ENCODE measurements at regions not wholly inside any gene's neighbourhood (a gene's known extent, or its start where the extent isn't known, plus 50 kb on each side); places are given as distances from the start of the nearest gene placed in this dataset.

DNA sequence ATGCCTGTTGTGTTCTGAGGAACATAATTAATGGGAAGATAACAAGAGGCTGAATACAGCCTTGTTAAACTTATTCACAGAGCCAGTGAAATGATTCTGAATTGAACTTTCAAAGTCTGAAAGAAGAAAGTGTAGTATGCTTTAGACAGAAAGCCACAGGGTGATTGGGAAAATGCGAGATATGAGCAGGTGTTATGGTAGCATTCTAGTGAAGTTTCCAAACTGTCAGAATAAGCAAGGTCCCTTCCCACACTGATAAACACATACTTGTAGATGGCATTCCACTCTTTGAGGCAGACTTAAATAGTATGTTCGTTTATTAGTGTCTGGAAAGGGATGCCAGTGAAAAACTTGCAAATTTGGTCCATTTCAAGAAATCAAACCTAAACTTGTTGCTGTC is 70.5 kb upstream of the ITPRID2 start:
- TF ChIP-seq, protein P1, sequence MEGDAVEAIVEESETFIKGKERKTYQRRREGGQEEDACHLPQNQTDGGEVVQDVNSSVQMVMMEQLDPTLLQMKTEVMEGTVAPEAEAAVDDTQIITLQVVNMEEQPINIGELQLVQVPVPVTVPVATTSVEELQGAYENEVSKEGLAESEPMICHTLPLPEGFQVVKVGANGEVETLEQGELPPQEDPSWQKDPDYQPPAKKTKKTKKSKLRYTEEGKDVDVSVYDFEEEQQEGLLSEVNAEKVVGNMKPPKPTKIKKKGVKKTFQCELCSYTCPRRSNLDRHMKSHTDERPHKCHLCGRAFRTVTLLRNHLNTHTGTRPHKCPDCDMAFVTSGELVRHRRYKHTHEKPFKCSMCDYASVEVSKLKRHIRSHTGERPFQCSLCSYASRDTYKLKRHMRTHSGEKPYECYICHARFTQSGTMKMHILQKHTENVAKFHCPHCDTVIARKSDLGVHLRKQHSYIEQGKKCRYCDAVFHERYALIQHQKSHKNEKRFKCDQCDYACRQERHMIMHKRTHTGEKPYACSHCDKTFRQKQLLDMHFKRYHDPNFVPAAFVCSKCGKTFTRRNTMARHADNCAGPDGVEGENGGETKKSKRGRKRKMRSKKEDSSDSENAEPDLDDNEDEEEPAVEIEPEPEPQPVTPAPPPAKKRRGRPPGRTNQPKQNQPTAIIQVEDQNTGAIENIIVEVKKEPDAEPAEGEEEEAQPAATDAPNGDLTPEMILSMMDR (IDR thresholded peaks at IDR 0.05): no peak
- TF ChIP-seq POLR2A (IDR thresholded peaks at IDR 0.05): no peak

All from tibial nerve (tissue), 3 donors.